HG02642 (cell line): ENCODE measurements at regions not wholly inside any gene's neighbourhood (a gene's known extent, or its start where the extent isn't known, plus 50 kb on each side); places are given as distances from the start of the nearest gene placed in this dataset.

Source experiments
- ATAC-seq: cut with Tn5 transposase; IDR thresholded peaks from one replicate; pipeline ENCODE4 v1.9.1; 2021; ENCODE audit warnings: mild to moderate bottlenecking; ENCODE audit not compliant: unreplicated experiment, poor library complexity

- ATAC-seq: no peak
Measured at GRCh38 chr5:117504305-117504704, 929.7 kb upstream of the SEMA6A start.

DNA sequence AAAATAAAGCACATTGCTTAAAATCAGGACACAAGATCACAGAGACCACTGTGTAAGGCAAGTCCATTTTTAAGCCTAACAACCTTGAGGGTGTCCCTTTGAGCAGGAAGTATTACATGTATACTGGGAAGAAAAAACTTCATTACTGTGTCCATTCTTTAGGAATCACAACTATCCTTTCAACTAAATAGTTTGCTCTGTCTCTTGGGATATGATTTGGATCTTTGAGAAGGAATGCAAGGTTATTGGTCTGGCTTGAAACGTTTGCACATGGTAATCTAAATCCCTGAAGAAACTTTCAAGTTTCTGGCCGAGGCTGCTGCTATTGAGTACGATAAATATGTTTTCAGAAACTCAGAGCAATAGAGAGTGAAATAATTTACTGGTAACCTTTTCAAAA lies 923.0 kb upstream of the SEMA6A start:
- ATAC-seq: no peak

DNA sequence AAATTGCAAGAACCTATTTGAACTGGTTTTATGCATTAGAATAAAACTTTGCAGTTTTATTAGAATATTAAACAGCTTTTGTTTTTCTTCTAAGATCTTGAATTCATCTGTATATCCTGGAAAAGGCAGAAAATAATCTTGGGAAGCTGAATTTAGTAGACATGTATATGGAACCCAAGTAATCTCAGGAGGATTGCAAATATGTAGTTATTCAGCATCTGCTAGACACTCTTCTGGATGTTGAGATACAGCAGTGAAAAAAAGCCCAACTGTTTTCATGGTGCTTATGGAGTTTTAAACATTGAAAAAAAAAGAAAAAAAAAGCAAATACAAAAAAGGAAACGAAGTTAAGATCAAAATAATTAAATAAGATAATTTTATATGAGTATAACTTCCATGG lies 922.2 kb upstream of the SEMA6A start:
- no peak for ATAC-seq

DNA sequence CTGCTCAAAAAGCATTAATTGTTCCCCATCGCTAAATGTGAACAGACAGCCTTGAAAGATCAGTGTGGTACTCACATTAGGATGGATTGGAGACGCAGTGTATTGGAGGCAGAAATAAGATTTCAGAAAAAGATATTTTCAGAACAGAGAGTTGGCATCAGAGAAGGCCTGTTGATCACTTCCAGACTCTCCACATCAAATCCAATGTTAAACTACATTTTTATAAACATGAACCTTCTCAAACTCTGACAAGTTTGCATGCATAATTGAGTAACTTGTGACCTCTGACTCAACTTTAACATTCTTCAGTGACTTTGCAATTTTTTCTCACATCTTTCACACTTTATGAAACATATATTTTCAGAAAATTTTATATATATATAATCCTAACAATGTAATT lies 919.6 kb upstream of the SEMA6A start:
- ATAC-seq: no peak

DNA sequence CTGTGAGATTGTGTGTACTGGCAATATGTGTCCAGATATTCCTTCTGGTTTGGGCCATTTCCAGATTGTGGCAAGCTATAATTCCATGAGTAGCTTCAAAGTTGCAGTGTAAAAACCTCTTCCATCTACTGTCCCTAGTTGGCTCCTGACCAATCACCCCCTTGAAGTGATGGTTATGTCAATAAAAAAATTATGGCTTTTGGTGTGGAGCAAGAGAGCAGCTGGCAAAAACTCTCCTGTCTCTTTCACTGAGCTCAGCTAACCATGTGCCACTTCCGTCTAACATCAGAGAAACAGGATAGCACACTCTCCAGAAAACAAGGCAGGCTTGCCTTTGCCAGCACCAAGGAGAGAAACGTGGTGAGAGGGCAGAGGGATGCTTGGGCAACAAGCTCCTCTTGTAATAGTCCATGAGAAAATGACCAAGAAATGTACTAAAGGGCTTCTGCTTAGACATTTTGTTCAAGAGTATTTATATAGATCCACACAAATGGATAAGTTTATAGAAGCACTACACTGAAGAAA lies 914.4 kb upstream of the SEMA6A start:
- no peak for ATAC-seq

- no peak for ATAC-seq
Measured at GRCh38 chr5:117487556-117487955, 912.9 kb upstream of the SEMA6A start.

- ATAC-seq: no peak
Measured at GRCh38 chr5:117486879-117487391, 912.3 kb upstream of the SEMA6A start.

- no peak for ATAC-seq
Measured at GRCh38 chr5:117486261-117486660, 911.6 kb upstream of the SEMA6A start.

- no peak for ATAC-seq
Measured at GRCh38 chr5:117475919-117476318, 901.3 kb upstream of the SEMA6A start.

GRCh38 chr5:117473165-117473564 lies 898.5 kb upstream of the SEMA6A start:
- ATAC-seq: no peak

DNA sequence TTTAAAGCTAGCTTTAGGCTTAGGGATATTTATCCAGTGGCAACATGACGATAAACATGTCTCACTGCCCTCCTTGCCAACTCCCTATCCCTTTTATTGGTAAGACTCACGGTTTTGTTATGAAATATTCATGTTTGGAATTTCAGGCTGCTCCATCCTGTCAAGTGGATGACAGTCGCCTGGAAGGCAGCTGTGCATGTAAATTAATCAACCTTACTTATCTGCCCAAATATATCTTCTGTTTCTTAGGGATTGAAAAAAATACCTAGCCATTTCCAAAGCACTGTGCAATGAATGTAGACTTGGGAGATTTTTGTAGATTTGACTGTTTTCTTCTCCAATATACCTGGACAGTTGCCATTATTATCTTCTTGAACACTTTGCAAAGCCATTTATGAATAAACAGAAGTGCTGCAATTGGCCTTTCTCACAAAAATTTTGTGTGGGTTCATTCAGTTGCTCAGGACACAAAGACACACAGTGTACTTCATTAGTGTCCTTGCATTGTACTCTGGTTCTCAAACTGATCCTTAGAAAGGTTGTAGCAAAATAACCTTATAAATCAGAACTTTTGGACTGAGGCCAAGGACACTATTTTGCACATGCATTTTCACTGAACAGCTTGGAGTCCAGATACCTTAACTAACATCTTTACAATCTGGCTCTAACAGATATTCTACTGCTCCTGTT lies 889.4 kb upstream of the SEMA6A start:
- ATAC-seq: no peak

- no peak for ATAC-seq
Measured at GRCh38 chr5:117461966-117462365, 887.3 kb upstream of the SEMA6A start.

GRCh38 chr5:117461403-117461802 lies 886.8 kb upstream of the SEMA6A start:
- ATAC-seq: peak; percentile 71

DNA sequence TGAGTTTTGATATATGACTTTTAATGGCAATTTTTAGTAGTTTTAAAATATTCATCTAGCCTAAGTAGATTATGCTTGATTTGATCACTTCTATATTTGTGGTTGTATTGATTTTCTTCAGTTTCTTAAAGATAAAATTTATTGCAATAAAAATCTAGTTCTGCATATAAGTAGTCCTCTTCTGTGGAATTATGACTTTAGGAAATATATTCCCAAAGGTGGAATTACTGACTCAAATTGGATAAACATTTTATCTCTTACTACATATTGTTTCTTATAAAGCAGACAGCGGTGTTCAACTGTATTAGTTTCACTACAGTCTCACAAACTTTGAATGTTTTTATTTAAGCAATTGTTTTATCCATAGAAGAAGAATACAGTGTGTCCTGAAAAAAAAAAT lies 883.0 kb upstream of the SEMA6A start:
- no peak for ATAC-seq

- ATAC-seq: no peak
Measured at GRCh38 chr5:117456866-117457470, 882.3 kb upstream of the SEMA6A start.

- peak; percentile 41 for ATAC-seq
Measured at GRCh38 chr5:117455236-117456233, 880.9 kb upstream of the SEMA6A start.

- ATAC-seq: peak; percentile 94
Measured at GRCh38 chr5:117454716-117455212, 880.1 kb upstream of the SEMA6A start.

DNA sequence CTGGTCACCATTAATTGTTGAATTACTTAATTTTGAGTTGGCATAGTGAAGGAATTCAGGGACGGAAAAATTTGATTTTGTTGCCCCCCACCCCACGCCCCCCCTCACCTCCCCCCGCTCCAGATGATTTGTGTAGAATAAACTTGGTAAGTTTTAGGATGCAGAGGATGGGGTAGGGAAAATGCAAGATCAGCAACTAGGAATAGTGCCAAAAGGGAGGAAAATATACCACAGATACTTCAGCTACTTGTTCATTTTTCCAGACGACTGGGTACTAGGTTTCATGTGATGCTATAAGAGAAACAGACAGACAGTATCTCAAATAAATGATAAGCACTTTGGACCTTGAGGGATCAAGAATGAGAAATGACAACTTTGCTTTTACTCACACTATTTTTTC lies 862.2 kb upstream of the SEMA6A start:
- ATAC-seq: no peak

DNA sequence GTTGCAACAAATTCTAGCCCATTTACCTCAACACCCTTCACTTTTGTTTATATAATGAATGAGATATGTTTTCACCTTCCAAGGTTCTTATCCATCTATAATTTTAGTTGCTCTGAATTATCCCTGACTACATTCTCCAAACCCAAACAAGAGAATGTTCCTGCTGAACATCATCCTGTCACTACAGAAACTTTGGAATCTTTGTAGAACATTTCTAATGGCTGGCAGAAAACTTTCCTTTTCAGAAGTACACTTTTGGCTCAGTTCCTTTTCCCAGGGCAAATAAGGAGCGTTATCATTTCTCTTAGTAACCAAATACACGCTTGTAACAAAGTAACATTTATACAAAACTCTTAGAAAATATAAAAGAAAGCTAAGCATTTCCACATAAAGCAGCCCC lies 860.6 kb upstream of the SEMA6A start:
- ATAC-seq: no peak

- no peak for ATAC-seq
Measured at GRCh38 chr5:117434254-117434653, 859.6 kb upstream of the SEMA6A start.
